Esophagus squamous epithelium (tissue), 5 donors: ENCODE measurements at regions not wholly inside any gene's neighbourhood (a gene's known extent, or its start where the extent isn't known, plus 50 kb on each side); places are given as distances from the start of the nearest gene placed in this dataset.

Source experiments
- DNase-seq: peaks from one replicate; lab custom pipeline; 2025; lab: John Stamatoyannopoulos, UW
- H3K27ac ChIP-seq, 4 donors: fragments of 200-600 bp; sonication (generic); one replicate each; pipeline ENCODE4 v1.5.1; 2016 to 2019; ENCODE audit warnings: mild to moderate bottlenecking in 1 of 4
- H3K27me3 ChIP-seq, 4 donors: fragments of 200-600 bp; sonication (generic); 1 replicate in 3 of 4; 2 replicates in 1 of 4; pipeline versions ENCODE4 v1.5.1 to v1.6.0; 2017 to 2021; ENCODE audit warnings: antibody characterized with exemption in 1 of 4
- H3K36me3 ChIP-seq, 3 donors: fragments of 200-600 bp; sonication (generic); one replicate each; pipeline ENCODE4 v1.5.1; 2016 to 2019
- H3K4me1 ChIP-seq, 3 donors: fragments of 200-600 bp; sonication (generic); one replicate each; pipeline ENCODE4 v1.5.1; 2017 to 2019
- H3K4me3 ChIP-seq, 4 donors: fragments of 200-600 bp; sonication (generic); 1 replicate in 3 of 4; 2 replicates in 1 of 4; pipeline ENCODE4 v1.5.1; 2016 to 2019; ENCODE audit warnings: mild to moderate bottlenecking in 2 of 4, moderate library complexity in 1 of 4
- H3K9me3 ChIP-seq, 3 donors: fragments of 200-600 bp; sonication (generic); one replicate each; pipeline ENCODE4 v1.5.1; 2016 to 2019
- POLR2A ChIP-seq, 4 donors: fragments of 450-650 bp; IDR thresholded peaks; one replicate each; pipeline ENCODE4 v1.6.1; 2017; ENCODE audit warnings: antibody characterized with exemption in 4 of 4, mild to moderate bottlenecking in 4 of 4, moderate library complexity in 3 of 4
- WGBS, 2 donors: methylation state at CpG; one replicate each; pipeline ENCODE4 v1.1.5; 2018; 5-methylcytosine and 5-hydroxymethylcytosine counted together
- intact Hi-C: fragments of 100-400 bp; cut with DNase I; formaldehyde crosslinking; loops from one replicate; pipeline ENCODE4 v1.15.0; 2022
- TF ChIP-seq, protein P1 (sequence below), 6 experiments: fragments of 450-650 bp in 4 of 6; fragments of 200-600 bp in 2 of 6; sonication (generic) in 2 of 6; IDR thresholded peaks; one replicate each; pipeline ENCODE4 v1.5.1; 2016 to 2019; ENCODE audit warnings: antibody characterized with exemption in 6 of 6, mild to moderate bottlenecking in 4 of 6, moderate library complexity in 4 of 6
- donor health status: DM: yes; HTN: yes; CAD: no.

- intact Hi-C loops, result loop anchor here (10.0 kb wide), 1 partner anchor 53 kb away; no protein-coding TSS in a partner anchor
- TF ChIP-seq, protein P1, sequence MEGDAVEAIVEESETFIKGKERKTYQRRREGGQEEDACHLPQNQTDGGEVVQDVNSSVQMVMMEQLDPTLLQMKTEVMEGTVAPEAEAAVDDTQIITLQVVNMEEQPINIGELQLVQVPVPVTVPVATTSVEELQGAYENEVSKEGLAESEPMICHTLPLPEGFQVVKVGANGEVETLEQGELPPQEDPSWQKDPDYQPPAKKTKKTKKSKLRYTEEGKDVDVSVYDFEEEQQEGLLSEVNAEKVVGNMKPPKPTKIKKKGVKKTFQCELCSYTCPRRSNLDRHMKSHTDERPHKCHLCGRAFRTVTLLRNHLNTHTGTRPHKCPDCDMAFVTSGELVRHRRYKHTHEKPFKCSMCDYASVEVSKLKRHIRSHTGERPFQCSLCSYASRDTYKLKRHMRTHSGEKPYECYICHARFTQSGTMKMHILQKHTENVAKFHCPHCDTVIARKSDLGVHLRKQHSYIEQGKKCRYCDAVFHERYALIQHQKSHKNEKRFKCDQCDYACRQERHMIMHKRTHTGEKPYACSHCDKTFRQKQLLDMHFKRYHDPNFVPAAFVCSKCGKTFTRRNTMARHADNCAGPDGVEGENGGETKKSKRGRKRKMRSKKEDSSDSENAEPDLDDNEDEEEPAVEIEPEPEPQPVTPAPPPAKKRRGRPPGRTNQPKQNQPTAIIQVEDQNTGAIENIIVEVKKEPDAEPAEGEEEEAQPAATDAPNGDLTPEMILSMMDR (IDR thresholded peaks at IDR 0.05), result no peak
- no peak for TF ChIP-seq POLR2A (IDR thresholded peaks at IDR 0.05)
- Histone ChIP-seq H3K4me1 (peaks cover 0 to 27% (median 4%) of the 10 kb centered on the region in 3 donors), H3K4me3 (no peak overlapping the region), H3K27me3 (no peaks in the 10 kb centered on the region), H3K9me3 (no peaks in the 10 kb centered on the region), H3K36me3 (no peaks in the 10 kb centered on the region), H3K27ac (no peak overlapping the region)
- 55 to 64% methylated on average over 4 of the region's 4 CpGs for whole genome bisulfite sequencing, 2 donors
- no peak for DNase-seq
Measured at GRCh38 chr6:56767892-56768531, 125.3 kb upstream of the DST start.

DNA sequence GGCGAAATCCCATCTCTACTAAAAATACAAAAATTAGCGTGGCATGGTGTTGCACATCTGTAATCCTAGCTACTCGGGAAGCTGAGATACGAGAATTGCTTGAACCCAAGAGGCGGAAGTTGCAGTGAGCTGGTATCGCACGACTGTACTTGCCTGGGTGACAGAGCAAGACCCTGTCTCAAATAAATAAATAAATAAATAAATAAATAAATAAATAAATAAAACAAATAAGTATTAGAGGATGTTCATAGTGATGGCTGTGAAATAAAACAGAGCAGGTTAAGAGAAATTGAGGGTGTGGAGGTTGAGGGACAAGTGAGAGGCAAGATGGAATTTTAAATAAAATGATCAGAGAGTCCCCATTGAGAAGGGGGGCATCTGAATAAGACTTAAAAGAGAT lies 124.7 kb upstream of the DST start:
- H3K27me3 ChIP-seq, result no peaks in the 10 kb centered on the region
- no peaks in the 10 kb centered on the region for H3K36me3 ChIP-seq
- 91 to 92% methylated on average over 7 of the region's 7 CpGs for WGBS, 2 donors
- DNase-seq, result no peak
- no peak overlapping the region for H3K27ac ChIP-seq
- no peaks in the 10 kb centered on the region for H3K9me3 ChIP-seq
- no peak overlapping the region for H3K4me3 ChIP-seq
- no peak for TF ChIP-seq POLR2A (IDR thresholded peaks at IDR 0.05)
- TF ChIP-seq, protein P1 (IDR thresholded peaks at IDR 0.05), result no peak
- intact Hi-C loops, result loop anchor here (10.0 kb wide), 1 partner anchor 53 kb away; no protein-coding TSS in a partner anchor
- peaks cover 0 to 22% (median 4%) of the 10 kb centered on the region in 3 donors for H3K4me1 ChIP-seq

- H3K4me1 ChIP-seq, result peaks cover 0 to 21% (median 4%) of the 10 kb centered on the region in 3 donors
- intact Hi-C loops, result loop anchor here (10.0 kb wide), 1 partner anchor 52 kb away; no protein-coding TSS in a partner anchor
- H3K9me3 ChIP-seq, result no peaks in the 10 kb centered on the region
- WGBS, 2 donors, result 43 to 67% methylated on average over 1 of the region's 1 CpG
- no peaks in the 10 kb centered on the region for H3K36me3 ChIP-seq
- no peaks in the 10 kb centered on the region for H3K27me3 ChIP-seq
- TF ChIP-seq, protein P1 (IDR thresholded peaks at IDR 0.05), result no peak
- no peak for TF ChIP-seq POLR2A (IDR thresholded peaks at IDR 0.05)
- H3K4me3 ChIP-seq, result no peak overlapping the region
- no peak for DNase-seq
- H3K27ac ChIP-seq, result no peak overlapping the region
Measured at GRCh38 chr6:56766806-56767178, 124.1 kb upstream of the DST start.

- Histone ChIP-seq H3K4me3 (no peak overlapping the region), H3K27ac (no peak overlapping the region), H3K36me3 (no peaks in the 10 kb centered on the region), H3K27me3 (no peaks in the 10 kb centered on the region), H3K4me1 (peaks cover 0 to 15% (median 4%) of the 10 kb centered on the region in 3 donors), H3K9me3 (no peaks in the 10 kb centered on the region)
- DNase-seq, result no peak
- TF ChIP-seq, protein P1 (IDR thresholded peaks at IDR 0.05), result no peak
- no peak for TF ChIP-seq POLR2A (IDR thresholded peaks at IDR 0.05)
- 86 to 90% methylated on average over 6 to 13 of the region's 14 CpGs for WGBS, 2 donors
- intact Hi-C loops, result loop anchor here (10.0 kb wide), 1 partner anchor 51 kb away; no protein-coding TSS in a partner anchor
Measured at GRCh38 chr6:56766139-56766805, 123.6 kb upstream of the DST start.

DNA sequence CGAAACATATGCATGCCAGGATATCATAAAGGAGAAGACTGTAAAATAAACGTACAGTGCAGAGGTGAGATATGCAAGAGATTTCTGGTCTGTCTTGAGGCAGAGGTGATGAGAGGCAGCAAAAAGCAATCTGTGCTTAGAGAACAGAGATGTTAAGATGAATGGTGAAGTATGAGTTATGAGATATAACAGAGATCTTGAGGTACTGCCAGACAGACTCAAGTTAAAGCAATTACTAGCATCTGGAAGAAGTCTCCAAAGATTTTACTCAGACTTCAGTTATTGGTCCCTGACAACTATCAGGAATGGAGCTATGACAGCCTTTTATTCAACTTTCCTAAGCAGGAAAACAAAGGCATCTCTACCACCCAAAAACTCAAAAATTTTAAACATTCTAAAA lies 122.8 kb upstream of the DST start:
- H3K27ac ChIP-seq, result no peak overlapping the region
- TF ChIP-seq POLR2A (IDR thresholded peaks at IDR 0.05), result no peak
- TF ChIP-seq, protein P1 (IDR thresholded peaks at IDR 0.05), result no peak
- no peaks in the 10 kb centered on the region for H3K9me3 ChIP-seq
- H3K36me3 ChIP-seq, result no peaks in the 10 kb centered on the region
- no peak overlapping the region for H3K4me3 ChIP-seq
- H3K27me3 ChIP-seq, result no peaks in the 10 kb centered on the region
- H3K4me1 ChIP-seq, result peaks cover 0 to 16% (median 4%) of the 10 kb centered on the region in 3 donors
- 65 to 80% methylated on average over 2 of the region's 2 CpGs for WGBS, 2 donors
- no peak for DNase-seq
- intact Hi-C loops, result loop anchor here (10.0 kb wide), 1 partner anchor 51 kb away; no protein-coding TSS in a partner anchor
